Heart left ventricle (tissue), 16 donors: ENCODE measurements at regions not wholly inside any gene's neighbourhood (a gene's known extent, or its start where the extent isn't known, plus 50 kb on each side); places are given as distances from the start of the nearest gene placed in this dataset.
"Not testable (repeated sequence)": the region's sequence is repeated elsewhere in the genome, so short reads cannot be mapped to it uniquely, and the experiment has no call there.

Source experiments
- ATAC-seq, 4 donors: fragments of 200-7000 bp; cut with Tn5 transposase; one replicate each; pipeline ENCODE4 v1.9.1; 2020 to 2022; ENCODE audit warnings: moderate library complexity in 4 of 4, mild to moderate bottlenecking in 3 of 4, moderate number of reproducible peaks in 1 of 4
- DNase-seq, 5 donors: peaks; one replicate each; pipeline ENCODE4 v3.0.0-alpha.2; 2020
- H3K27ac ChIP-seq, 12 donors: fragments of 200-600 bp; sonication (generic) in 4 of 12; one replicate each; pipeline versions ENCODE4 v1.5.0 to v1.8.0; 2016 to 2022; ENCODE audit warnings: mild to moderate bottlenecking in 2 of 12
- H3K27me3 ChIP-seq, 9 donors: fragments of 200-600 bp; sonication (generic) in 2 of 9; one replicate each; pipeline versions ENCODE4 v1.5.1 to v1.8.0; 2016 to 2022; ENCODE audit warnings: mild to moderate bottlenecking in 3 of 9
- H3K36me3 ChIP-seq, 9 donors: fragments of 200-600 bp; sonication (generic) in 2 of 9; one replicate each; pipeline versions ENCODE4 v1.5.0 to v1.8.0; 2018 to 2022; ENCODE audit warnings: mild to moderate bottlenecking in 2 of 9
- H3K4me1 ChIP-seq, 12 donors: fragments of 200-600 bp; sonication (generic) in 4 of 12; one replicate each; pipeline versions ENCODE4 v1.5.0 to v1.8.0; 2016 to 2022; ENCODE audit warnings: mild to moderate bottlenecking in 3 of 12
- H3K4me3 ChIP-seq, 12 donors: fragments of 200-600 bp; sonication (generic) in 4 of 12; one replicate each; pipeline versions ENCODE4 v1.5.0 to v1.8.0; 2017 to 2022; ENCODE audit warnings: mild to moderate bottlenecking in 9 of 12, moderate library complexity in 4 of 12
- H3K9me3 ChIP-seq, 12 donors: fragments of 200-600 bp; sonication (generic) in 4 of 12; one replicate each; pipeline versions ENCODE4 v1.5.0 to v1.8.0; 2016 to 2022; ENCODE audit warnings: mild to moderate bottlenecking in 1 of 12
- POLR2A ChIP-seq, 2 donors: fragments of 450-650 bp; IDR thresholded peaks; one replicate each; pipeline ENCODE4 v1.6.1; 2017; ENCODE audit warnings: antibody characterized with exemption in 2 of 2, mild to moderate bottlenecking in 2 of 2, moderate library complexity in 2 of 2
- WGBS, 4 donors: extraction: QIAGEN DNeasy Blood & Tissue Kit in 2 of 4; methylation state at CpG; one replicate each; pipeline versions ENCODE4 v1.1.5 to v1.1.7; 2013 to 2018; 5-methylcytosine and 5-hydroxymethylcytosine counted together
- intact Hi-C, 10 donors: fragments of 100-400 bp; cut with DNase I; formaldehyde crosslinking; loops; one replicate each; pipeline versions ENCODE4 v1.11.1 to v1.14.2; 2022
- TF ChIP-seq, protein P1 (sequence below), 12 donors: fragments of 200-600 bp; sonication (generic) in 4 of 12; IDR thresholded peaks; one replicate each; pipeline versions ENCODE4 v1.5.0 to v1.8.0; 2018 to 2022; ENCODE audit warnings: antibody characterized with exemption in 12 of 12, mild to moderate bottlenecking in 5 of 12
- donor health status: ischemic (EF 13 %, LVEDD 7.1; RV severe dilation, severe dysfunction).
- donor health status: healthy with polysubstance abuse.
- donor health status: DM: no; HTN: yes; CAD: no.
- donor health status: DM: no; HTN: no; CAD: no.
- donor health status: ischemic (EF 25% LVEDD 6.9; RV normal size, moderate dysfunction).
- donor health status: ischemic (EF 25% LVEDD 5.7; RV mildly dilated, moderate dysfunction).
- donor health status: healthy.
- donor health status: DM: yes; HTN: yes; CAD: no.
- donor health status: ischemic (EF 35%, LVEDD 5.7; RV mildly dilated, moderate dysfunction).
- donor health status: nonischemic (EF 11% LVEDD 7.7; RV severe dilation, severe dysfunction).
- donor health status: DM: yes; HTN: yes; CAD: no.
- donor health status: PGD.
- donor health status: ischemic (EF 29% LVEDD 5.4; RV normal size, mild dysfunction).
- donor health status: nonischemic (EF 23%, LVEDD 6.1; RV moderate dilation, normal function).

DNA sequence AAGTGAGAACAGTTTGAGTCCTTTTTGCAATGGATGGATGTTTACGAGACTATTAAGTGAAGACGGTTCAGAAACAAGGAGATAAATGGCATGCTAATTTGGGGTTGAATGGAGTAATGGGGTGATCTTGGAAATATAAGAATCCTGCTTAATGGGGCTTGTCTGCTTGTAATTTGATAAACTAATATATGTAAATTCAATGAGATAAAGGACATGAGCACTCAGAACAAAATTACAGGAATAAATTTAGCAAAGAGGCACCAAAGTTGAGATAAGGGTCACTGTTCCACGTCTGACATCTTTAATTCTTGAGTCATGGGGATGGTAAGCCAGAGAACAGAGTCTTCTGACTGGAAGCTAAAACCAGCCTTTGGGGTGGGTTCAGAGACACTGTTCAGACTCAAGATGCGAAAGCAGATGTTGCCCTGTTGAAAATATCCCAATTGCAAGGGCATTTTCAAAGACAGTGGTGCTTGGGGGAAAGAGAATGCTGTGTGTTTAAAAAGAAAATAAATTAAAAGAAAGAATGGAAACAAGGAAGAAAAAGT lies 67.8 kb upstream of the CHRNB4 start:
- WGBS, 4 donors, result 78 to 83% (median 81%) methylated on average over 4 of the region's 4 CpGs

DNA sequence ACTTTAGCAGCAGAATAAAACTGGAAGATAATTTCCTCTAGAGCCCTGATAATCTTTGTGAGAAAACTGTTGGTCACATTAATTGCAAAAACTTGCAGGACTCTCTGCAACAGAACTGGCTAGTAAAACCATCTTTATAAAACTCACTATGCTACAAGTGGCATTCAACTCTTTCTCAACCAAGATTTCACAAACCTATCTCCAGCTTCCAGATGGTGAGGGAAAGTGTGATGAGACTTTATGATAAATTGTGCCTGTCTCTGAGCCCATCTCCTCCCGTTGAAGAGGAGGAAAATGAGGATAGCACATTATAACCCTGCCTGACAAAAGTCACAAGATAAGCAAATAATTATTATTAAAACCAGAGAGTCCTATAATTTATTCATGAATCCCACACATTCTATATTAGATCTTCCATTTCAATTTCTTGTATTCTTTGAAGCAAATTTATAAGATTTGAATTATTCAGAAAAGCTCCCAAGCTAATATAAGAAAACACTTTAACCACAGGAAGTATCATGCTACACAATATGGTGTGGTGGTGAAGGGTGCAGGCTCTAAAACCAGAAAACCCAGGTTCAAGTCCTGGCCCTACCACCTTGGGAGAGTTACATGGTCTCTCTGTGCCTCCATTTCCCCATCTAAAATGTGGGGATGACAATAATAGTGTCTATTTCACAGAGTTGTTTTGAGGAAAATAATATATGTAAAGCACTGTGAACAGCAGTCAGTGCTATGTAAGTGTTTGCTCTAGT lies 65.6 kb upstream of the CHRNB4 start:
- not testable (repeated sequence) for H3K4me1 ChIP-seq, H3K36me3 ChIP-seq, DNase-seq, H3K27me3 ChIP-seq, H3K4me3 ChIP-seq, H3K9me3 ChIP-seq, ATAC-seq, H3K27ac ChIP-seq
- intact Hi-C loops, result loop anchor here in 5 of 10 donors (5.0 kb wide), 2 partner anchors 64 to 69 kb away; partner anchors contain the start of gene CHRNB4 (in 1 of the 5)
- WGBS, 4 donors, result 33 to 57% (median 51%) methylated on average over 1 of the region's 1 CpG

More for the DNA sequence above, 67.8 kb upstream of the CHRNB4 start:
- no peaks in the 10 kb centered on the region for H3K36me3 ChIP-seq
- no peak for ATAC-seq
- no peak for DNase-seq
- H3K9me3 ChIP-seq, result no peaks in the 10 kb centered on the region
- H3K4me1 ChIP-seq, result peaks cover 0 to 7% (median 0%) of the 10 kb centered on the region in 12 donors
- no peak for TF ChIP-seq POLR2A (IDR thresholded peaks at IDR 0.05)
- TF ChIP-seq, protein P1, sequence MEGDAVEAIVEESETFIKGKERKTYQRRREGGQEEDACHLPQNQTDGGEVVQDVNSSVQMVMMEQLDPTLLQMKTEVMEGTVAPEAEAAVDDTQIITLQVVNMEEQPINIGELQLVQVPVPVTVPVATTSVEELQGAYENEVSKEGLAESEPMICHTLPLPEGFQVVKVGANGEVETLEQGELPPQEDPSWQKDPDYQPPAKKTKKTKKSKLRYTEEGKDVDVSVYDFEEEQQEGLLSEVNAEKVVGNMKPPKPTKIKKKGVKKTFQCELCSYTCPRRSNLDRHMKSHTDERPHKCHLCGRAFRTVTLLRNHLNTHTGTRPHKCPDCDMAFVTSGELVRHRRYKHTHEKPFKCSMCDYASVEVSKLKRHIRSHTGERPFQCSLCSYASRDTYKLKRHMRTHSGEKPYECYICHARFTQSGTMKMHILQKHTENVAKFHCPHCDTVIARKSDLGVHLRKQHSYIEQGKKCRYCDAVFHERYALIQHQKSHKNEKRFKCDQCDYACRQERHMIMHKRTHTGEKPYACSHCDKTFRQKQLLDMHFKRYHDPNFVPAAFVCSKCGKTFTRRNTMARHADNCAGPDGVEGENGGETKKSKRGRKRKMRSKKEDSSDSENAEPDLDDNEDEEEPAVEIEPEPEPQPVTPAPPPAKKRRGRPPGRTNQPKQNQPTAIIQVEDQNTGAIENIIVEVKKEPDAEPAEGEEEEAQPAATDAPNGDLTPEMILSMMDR (IDR thresholded peaks at IDR 0.05), result no peak
- intact Hi-C loops, result loop anchor here (1.0 to 5.0 kb wide), 7 partner anchors 66 to 90 kb away; partner anchors contain the start of gene CHRNB4 (in 2 of the 10)
- peaks cover 0 to 10% (median 0%) of the 10 kb centered on the region in 9 donors for H3K27me3 ChIP-seq
- H3K27ac ChIP-seq, result no peak overlapping the region
- H3K4me3 ChIP-seq, result no peak overlapping the region

DNA sequence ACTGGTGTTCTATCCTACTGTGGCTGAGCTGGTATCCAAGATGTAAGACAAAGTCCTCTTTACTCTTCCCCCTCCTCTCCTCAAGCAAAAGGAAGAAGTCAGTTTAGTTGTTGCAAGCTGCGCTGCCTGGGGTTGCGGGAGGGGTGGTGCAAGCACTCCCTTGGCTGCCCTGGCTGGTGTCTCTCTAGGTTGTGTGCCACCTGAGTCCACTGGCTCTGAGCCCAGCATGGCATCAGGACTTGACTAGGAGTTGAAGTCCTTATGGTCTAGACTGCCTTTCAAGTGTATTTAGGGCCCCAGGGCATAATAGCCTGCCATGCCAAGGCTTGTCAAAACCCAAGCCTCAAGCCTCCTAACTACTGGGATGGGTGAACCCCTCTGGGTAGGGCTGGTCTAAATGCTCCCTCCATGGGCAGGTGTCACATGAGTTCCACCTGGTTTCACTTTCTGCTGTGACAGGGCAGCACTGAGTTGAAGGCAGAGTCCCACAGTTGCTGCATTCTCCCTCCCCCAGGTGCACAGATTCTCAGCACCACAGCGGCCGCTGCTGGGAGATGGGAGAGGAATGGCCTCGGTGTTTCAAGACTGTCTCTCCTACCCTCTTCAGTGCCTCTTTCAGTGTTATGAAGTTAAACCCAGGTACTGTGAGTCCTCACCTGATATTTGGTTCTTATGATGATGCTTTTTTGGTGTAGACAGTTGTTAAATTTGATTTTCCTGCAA lies 62.5 kb upstream of the CHRNB4 start:
- H3K27ac ChIP-seq, H3K4me1 ChIP-seq, H3K27me3 ChIP-seq, H3K9me3 ChIP-seq, ATAC-seq, intact Hi-C loops, H3K36me3 ChIP-seq, DNase-seq, H3K4me3 ChIP-seq: not testable (repeated sequence)
- 90 to 98% (median 95%) methylated on average over 3 to 5 of the region's 5 CpGs for WGBS, 4 donors

DNA sequence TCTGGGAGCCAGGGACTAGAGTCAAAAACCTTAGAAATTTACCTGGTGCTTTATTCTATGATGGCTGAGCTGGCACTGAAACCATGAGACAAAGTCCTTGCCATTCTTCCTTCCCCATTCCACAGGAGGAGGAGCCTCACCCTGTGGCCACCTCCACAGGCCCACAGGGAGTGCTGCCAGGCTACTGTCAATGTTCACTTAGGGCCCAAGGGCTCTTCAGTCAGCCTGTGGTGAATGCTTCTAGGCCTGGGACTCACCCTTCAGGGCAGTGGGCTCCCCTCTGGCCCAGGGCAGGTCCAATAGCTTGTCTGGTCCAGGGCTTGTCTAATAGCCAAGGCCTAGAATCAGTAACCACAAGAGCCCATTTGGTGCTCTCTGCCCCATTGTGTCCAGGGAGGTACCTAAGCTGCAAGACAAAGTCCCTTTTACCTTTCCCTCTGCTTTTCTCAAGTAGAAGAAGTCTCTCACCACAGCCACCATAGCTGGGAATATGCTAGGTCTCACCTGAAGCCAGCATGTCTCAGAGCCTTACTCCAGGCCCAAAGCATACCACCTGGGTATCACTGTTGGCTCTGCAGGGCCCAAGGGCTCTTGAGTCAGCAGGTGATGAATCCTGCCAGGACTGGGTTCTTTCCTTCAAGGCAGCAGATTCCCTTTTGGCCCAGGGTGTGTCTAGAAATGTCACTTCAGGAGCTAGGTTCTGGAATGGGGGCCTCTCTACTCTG lies 61.8 kb upstream of the CHRNB4 start:
- Histone ChIP-seq H3K4me1 (no peaks in the 10 kb centered on the region), H3K4me3 (no peak overlapping the region), H3K9me3 (no peaks in the 10 kb centered on the region), H3K27me3 (peaks cover 0 to 6% (median 0%) of the 10 kb centered on the region in 9 donors), H3K27ac (no peak overlapping the region), H3K36me3 (no peaks in the 10 kb centered on the region)
- no peak for TF ChIP-seq POLR2A (IDR thresholded peaks at IDR 0.05)
- TF ChIP-seq, protein P1 (IDR thresholded peaks at IDR 0.05), result no peak
- intact Hi-C loops, result no loop called here
- DNase-seq (no peak), ATAC-seq (no peak)
